Activated naive CD8-positive, alpha-beta T cell treated with anti-CD3 and anti-CD28 coated beads, Interleukin-2, amount 50 U/mL, for 24 hours (primary cell): ENCODE measurements at regions not wholly inside any gene's neighbourhood (a gene's known extent, or its start where the extent isn't known, plus 50 kb on each side); places are given as distances from the start of the nearest gene placed in this dataset.
"Not testable (repeated sequence)": the region's sequence is repeated elsewhere in the genome, so short reads cannot be mapped to it uniquely, and the experiment has no call there.

Experiments
- ATAC-seq: fragments of 150-1000 bp; cut with Tn5 transposase; one replicate; pipeline ENCODE4 v1.10.0; 2021
- DNase-seq: peaks from one replicate; pipeline ENCODE4 v3.0.0; 2021
- H3K27ac Mint-ChIP-seq: one replicate; pipeline ENCODE4 v1.8.0; 2021; ENCODE audit warnings: mild to moderate bottlenecking, mixed read lengths
- H3K27me3 Mint-ChIP-seq: one replicate; pipeline ENCODE4 v1.8.0; 2021; ENCODE audit warnings: mixed read lengths
- H3K36me3 Mint-ChIP-seq: one replicate; pipeline ENCODE4 v1.8.0; 2021; ENCODE audit warnings: low read depth, mixed read lengths
- H3K4me1 Mint-ChIP-seq: one replicate; pipeline ENCODE4 v1.8.0; 2021; ENCODE audit warnings: mixed read lengths
- H3K4me3 Mint-ChIP-seq: one replicate; pipeline ENCODE4 v1.8.0; 2021; ENCODE audit warnings: mild to moderate bottlenecking, moderate library complexity, mixed read lengths
- H3K9me3 Mint-ChIP-seq: one replicate; pipeline ENCODE4 v1.8.0; 2021; ENCODE audit warnings: mixed read lengths

DNA sequence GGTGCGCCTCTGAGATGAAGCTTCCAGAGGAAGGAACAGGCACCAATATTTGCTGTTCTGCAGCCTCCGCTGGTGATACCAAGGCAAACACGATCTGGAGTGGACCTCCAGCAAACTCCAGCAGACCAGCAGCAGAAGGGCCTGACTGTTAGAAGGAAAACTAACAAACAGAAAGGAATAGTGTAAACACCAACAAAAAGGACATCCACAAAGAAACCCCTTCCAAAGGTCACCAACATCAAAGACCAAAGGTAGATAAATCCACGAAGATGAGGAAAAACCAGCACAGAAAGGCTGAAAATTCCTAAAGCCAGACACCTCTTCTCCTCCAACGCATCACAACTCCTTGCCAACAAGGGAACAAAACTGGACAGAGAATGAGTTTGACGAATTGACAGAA is 68.1 kb upstream of the LIPC start:
- H3K4me3 Mint-ChIP-seq, H3K27ac Mint-ChIP-seq, H3K36me3 Mint-ChIP-seq, H3K27me3 Mint-ChIP-seq, ATAC-seq, H3K9me3 Mint-ChIP-seq, DNase-seq: not testable (repeated sequence)
- H3K4me1 Mint-ChIP-seq = peaks cover 24% of the 10 kb centered on the region

- H3K27ac Mint-ChIP-seq, H3K36me3 Mint-ChIP-seq, DNase-seq, H3K4me3 Mint-ChIP-seq, H3K9me3 Mint-ChIP-seq, ATAC-seq, H3K27me3 Mint-ChIP-seq: not testable (repeated sequence)
- H3K4me1 Mint-ChIP-seq = peaks cover 28% of the 10 kb centered on the region
Measured at GRCh38 chr15:58365098-58365497, 66.7 kb upstream of the LIPC start.

GRCh38 chr15:58369261-58369701 is 62.5 kb upstream of the LIPC start:
- Mint-ChIP-seq H3K36me3 (peaks cover 1% of the 10 kb centered on the region), H3K27me3 (no peaks in the 10 kb centered on the region), H3K4me1 (peaks cover 11% of the 10 kb centered on the region), H3K27ac (no peak overlapping the region), H3K9me3 (peaks cover 12% of the 10 kb centered on the region), H3K4me3 (peak overlapping the region; percentile 12)
- peak; percentile 52 for ATAC-seq
- DNase-seq = no peak

- Mint-ChIP-seq H3K27ac (no peak overlapping the region), H3K9me3 (peaks cover 12% of the 10 kb centered on the region), H3K4me3 (no peak overlapping the region), H3K4me1 (peaks cover 11% of the 10 kb centered on the region), H3K36me3 (peaks cover 1% of the 10 kb centered on the region), H3K27me3 (no peaks in the 10 kb centered on the region)
- ATAC-seq (no peak), DNase-seq (no peak)
Measured at GRCh38 chr15:58369956-58370355, 61.8 kb upstream of the LIPC start.

DNA sequence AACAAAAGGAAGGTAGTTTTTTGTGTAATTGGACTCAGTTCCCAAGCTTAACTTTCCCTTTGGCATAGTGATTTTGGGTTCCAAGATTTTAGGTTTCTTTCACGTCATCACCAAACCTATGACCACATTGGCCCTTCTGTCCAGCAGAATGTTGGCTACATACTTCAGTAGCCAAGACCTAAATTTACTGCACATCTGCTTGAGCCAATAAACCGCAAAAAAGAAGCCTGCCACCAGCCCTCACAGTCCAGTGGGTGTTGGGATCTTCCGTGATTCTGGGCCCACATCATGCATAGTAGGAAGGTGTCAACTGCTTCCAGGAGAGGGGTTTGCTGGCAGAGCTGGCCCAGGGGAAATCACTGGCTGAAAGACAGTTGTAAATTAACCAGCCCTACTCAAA is 57.6 kb upstream of the LIPC start:
- Mint-ChIP-seq H3K27me3 (no peaks in the 10 kb centered on the region), H3K9me3 (peaks cover 21% of the 10 kb centered on the region), H3K27ac (no peak overlapping the region), H3K4me1 (peaks cover 8% of the 10 kb centered on the region), H3K36me3 (peaks cover 1% of the 10 kb centered on the region), H3K4me3 (no peak overlapping the region)
- no peak for DNase-seq
- ATAC-seq = no peak

DNA sequence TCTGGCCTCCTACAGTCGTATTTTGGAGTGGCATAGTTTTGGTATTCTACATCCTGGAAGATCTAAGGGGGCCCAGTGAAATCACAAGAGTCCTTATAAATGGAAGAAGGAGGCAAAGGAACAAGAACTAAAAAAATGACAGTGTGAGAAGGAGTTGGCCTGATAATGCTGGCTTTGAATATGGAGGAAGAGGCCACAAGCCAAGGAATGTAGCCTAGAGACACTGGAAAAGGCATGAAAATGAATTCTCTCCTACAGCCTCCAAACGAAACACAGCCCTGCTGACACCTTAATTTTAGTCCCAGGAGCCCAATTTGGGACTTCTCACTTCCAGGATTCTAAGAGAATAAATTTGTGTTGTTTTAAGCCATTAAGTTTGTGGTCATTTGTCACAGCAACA is 54.6 kb upstream of the LIPC start:
- Mint-ChIP-seq H3K36me3 (no peaks in the 10 kb centered on the region), H3K4me1 (no peaks in the 10 kb centered on the region), H3K27ac (no peak overlapping the region), H3K9me3 (peaks cover 16% of the 10 kb centered on the region), H3K4me3 (no peak overlapping the region), H3K27me3 (no peaks in the 10 kb centered on the region)
- ATAC-seq (no peak), DNase-seq (no peak)

- Mint-ChIP-seq H3K27ac (no peak overlapping the region), H3K4me1 (peaks cover 2% of the 10 kb centered on the region), H3K36me3 (no peaks in the 10 kb centered on the region), H3K27me3 (no peaks in the 10 kb centered on the region), H3K4me3 (no peak overlapping the region), H3K9me3 (peaks cover 12% of the 10 kb centered on the region)
- DNase-seq (no peak), ATAC-seq (no peak)
Measured at GRCh38 chr15:58378241-58379085, 53.3 kb upstream of the LIPC start.

DNA sequence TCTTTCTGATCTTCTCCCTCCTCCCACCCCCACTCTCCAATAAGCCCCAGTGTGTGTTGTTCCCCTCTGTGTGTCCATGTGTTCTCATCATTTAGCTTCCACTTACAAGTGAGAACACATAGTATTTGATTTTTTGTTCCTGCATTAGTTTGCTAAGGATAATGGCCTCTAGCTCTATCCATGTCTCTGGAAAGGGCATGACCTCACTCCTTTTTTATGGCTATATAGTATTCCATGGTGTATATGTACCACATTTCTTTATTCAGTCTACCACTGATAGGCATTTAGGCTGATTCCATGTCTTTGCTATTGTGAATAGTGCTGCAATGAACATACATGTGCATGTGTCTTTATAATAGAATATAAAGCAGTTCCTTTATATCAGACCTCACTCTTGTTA is 52.3 kb upstream of the LIPC start:
- H3K4me3 Mint-ChIP-seq, H3K27ac Mint-ChIP-seq, H3K27me3 Mint-ChIP-seq, ATAC-seq, H3K36me3 Mint-ChIP-seq, DNase-seq: not testable (repeated sequence)
- H3K4me1 Mint-ChIP-seq = peaks cover 11% of the 10 kb centered on the region
- peaks cover 12% of the 10 kb centered on the region for H3K9me3 Mint-ChIP-seq

GRCh38 chr15:58380280-58380945 is 51.4 kb upstream of the LIPC start:
- H3K9me3 Mint-ChIP-seq = peaks cover 12% of the 10 kb centered on the region
- peaks cover 16% of the 10 kb centered on the region for H3K4me1 Mint-ChIP-seq
- DNase-seq (no peak), ATAC-seq (no peak)
- H3K27ac Mint-ChIP-seq = no peak overlapping the region
- peaks cover 2% of the 10 kb centered on the region for H3K27me3 Mint-ChIP-seq
- H3K36me3 Mint-ChIP-seq = peaks cover 2% of the 10 kb centered on the region
- H3K4me3 Mint-ChIP-seq = no peak overlapping the region

DNA sequence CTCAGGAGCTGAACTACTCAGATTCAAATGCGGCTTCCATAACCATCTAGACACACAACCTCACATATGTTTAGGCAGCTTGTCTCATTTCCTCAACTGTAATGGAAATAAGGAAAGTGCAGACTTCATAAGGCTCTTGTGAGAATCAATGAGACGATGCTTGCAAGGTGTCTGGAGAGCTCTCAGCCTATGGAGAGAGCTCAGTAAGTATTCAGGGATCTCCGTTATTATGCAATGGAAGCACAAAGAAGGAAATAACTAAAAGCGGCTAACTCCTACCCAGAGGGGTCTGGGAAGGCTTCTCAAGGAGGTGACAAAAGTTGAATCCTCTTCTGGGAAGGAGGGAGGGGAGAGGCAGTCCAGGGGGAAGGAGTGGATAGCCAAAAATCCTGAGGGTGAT is 50.1 kb upstream of the LIPC start:
- peaks cover 2% of the 10 kb centered on the region for H3K36me3 Mint-ChIP-seq
- no peak for ATAC-seq
- H3K27ac Mint-ChIP-seq = no peak overlapping the region
- H3K9me3 Mint-ChIP-seq = peaks cover 12% of the 10 kb centered on the region
- H3K4me3 Mint-ChIP-seq = no peak overlapping the region
- H3K4me1 Mint-ChIP-seq = peaks cover 16% of the 10 kb centered on the region
- H3K27me3 Mint-ChIP-seq = peaks cover 2% of the 10 kb centered on the region
- DNase-seq = no peak
